ENCODE measurements at regions not wholly inside any gene's neighbourhood (a gene's known extent, or its start where the extent isn't known, plus 50 kb on each side); places are given as distances from the start of the nearest gene placed in this dataset.

GRCh38 chr4:62523256-62523655 is 1323.1 kb downstream of the ADGRL3 start:
- no peaks in the 10 kb centered on the region for H3K4me1 ChIP-seq (ENCODE audit: control insufficient read depth, low read length)
- no peaks in the 10 kb centered on the region; the same call in 1 of the 2 replicates for H3K9me3 ChIP-seq (ENCODE audit: control insufficient read depth, insufficient read depth, low read length)
- H3K9me2 ChIP-seq (replicated peaks; ENCODE audit: control insufficient read depth, low read length), result no peaks in the 10 kb centered on the region
- H3K36me3 ChIP-seq (ENCODE audit: control insufficient read depth, low read length), result no peaks in the 10 kb centered on the region
- H3K4me3 ChIP-seq (ENCODE audit: low read length), result no peak overlapping the region
- no peak overlapping the region for H3K27ac ChIP-seq (ENCODE audit: low read depth, low read length)
- no peak for TF ChIP-seq CTCF (IDR thresholded peaks at IDR 0.05; ENCODE audit: low read depth, low read length, poor library complexity, severe bottlenecking)
- TF ChIP-seq EZH2phosphoT487 (IDR thresholded peaks at IDR 0.05; ENCODE audit: borderline replicate concordance, low read length), result no peak
- no peak overlapping the region for H3K4me2 ChIP-seq (ENCODE audit: low read length)
- no peaks in the 10 kb centered on the region for H3F3A ChIP-seq (ENCODE audit: control insufficient read depth, insufficient read depth)
- no peaks in the 10 kb centered on the region for H3K79me2 ChIP-seq (ENCODE audit: control insufficient read depth, low read length)
- H3K27me3 ChIP-seq (ENCODE audit: control insufficient read depth, low read length), result no peaks in the 10 kb centered on the region
- H4K20me1 ChIP-seq (ENCODE audit: control insufficient read depth, insufficient read depth, low read depth, low read length), result no peaks in the 10 kb centered on the region

GRCh38 chr4:62522273-62522672 is 1322.1 kb downstream of the ADGRL3 start:
- Histone ChIP-seq H3K4me2 (ENCODE audit: low read length) (no peak overlapping the region), H3K27me3 (ENCODE audit: control insufficient read depth, low read length) (no peaks in the 10 kb centered on the region), H3K9me3 (ENCODE audit: control insufficient read depth, insufficient read depth, low read length) (no peaks in the 10 kb centered on the region; the same call in 1 of the 2 replicates), H3K36me3 (ENCODE audit: control insufficient read depth, low read length) (no peaks in the 10 kb centered on the region), H3K79me2 (ENCODE audit: control insufficient read depth, low read length) (no peaks in the 10 kb centered on the region), H4K20me1 (ENCODE audit: control insufficient read depth, insufficient read depth, low read depth, low read length) (no peaks in the 10 kb centered on the region), H3F3A (ENCODE audit: control insufficient read depth, insufficient read depth) (no peaks in the 10 kb centered on the region), H3K4me1 (ENCODE audit: control insufficient read depth, low read length) (no peaks in the 10 kb centered on the region), H3K4me3 (ENCODE audit: low read length) (no peak overlapping the region), H3K27ac (ENCODE audit: low read depth, low read length) (no peak overlapping the region), H3K9me2 (replicated peaks; ENCODE audit: control insufficient read depth, low read length) (no peaks in the 10 kb centered on the region)
- TF ChIP-seq CTCF (IDR thresholded peaks at IDR 0.05; ENCODE audit: low read depth, low read length, poor library complexity, severe bottlenecking) (no peak), EZH2phosphoT487 (IDR thresholded peaks at IDR 0.05; ENCODE audit: borderline replicate concordance, low read length) (no peak)

GRCh38 chr4:62517716-62518115 is 1317.6 kb downstream of the ADGRL3 start:
- no peak overlapping the region for H3K4me2 ChIP-seq (ENCODE audit: low read length)
- no peak overlapping the region for H3K4me3 ChIP-seq (ENCODE audit: low read length)
- H4K20me1 ChIP-seq (ENCODE audit: control insufficient read depth, insufficient read depth, low read depth, low read length), result no peaks in the 10 kb centered on the region
- H3K4me1 ChIP-seq (ENCODE audit: control insufficient read depth, low read length), result no peaks in the 10 kb centered on the region
- H3K36me3 ChIP-seq (ENCODE audit: control insufficient read depth, low read length), result no peaks in the 10 kb centered on the region
- no peaks in the 10 kb centered on the region for H3K9me3 ChIP-seq (ENCODE audit: control insufficient read depth, insufficient read depth, low read length)
- H3K79me2 ChIP-seq (ENCODE audit: control insufficient read depth, low read length), result no peaks in the 10 kb centered on the region
- H3F3A ChIP-seq (ENCODE audit: control insufficient read depth, insufficient read depth), result no peaks in the 10 kb centered on the region
- no peaks in the 10 kb centered on the region for H3K27me3 ChIP-seq (ENCODE audit: control insufficient read depth, low read length)
- H3K27ac ChIP-seq (ENCODE audit: low read depth, low read length), result no peak overlapping the region
- TF ChIP-seq EZH2phosphoT487 (IDR thresholded peaks at IDR 0.05; ENCODE audit: borderline replicate concordance, low read length) (no peak), CTCF (IDR thresholded peaks at IDR 0.05; ENCODE audit: low read depth, low read length, poor library complexity, severe bottlenecking) (no peak)
- H3K9me2 ChIP-seq (replicated peaks; ENCODE audit: control insufficient read depth, low read length), result no peaks in the 10 kb centered on the region

GRCh38 chr4:62513306-62513705 is 1313.2 kb downstream of the ADGRL3 start:
- Histone ChIP-seq H3K9me3 (ENCODE audit: control insufficient read depth, insufficient read depth, low read length) (no peaks in the 10 kb centered on the region), H3K79me2 (ENCODE audit: control insufficient read depth, low read length) (no peaks in the 10 kb centered on the region), H3K36me3 (ENCODE audit: control insufficient read depth, low read length) (no peaks in the 10 kb centered on the region), H3K4me1 (ENCODE audit: control insufficient read depth, low read length) (no peaks in the 10 kb centered on the region), H3F3A (ENCODE audit: control insufficient read depth, insufficient read depth) (no peaks in the 10 kb centered on the region), H4K20me1 (ENCODE audit: control insufficient read depth, insufficient read depth, low read depth, low read length) (no peaks in the 10 kb centered on the region), H3K9me2 (replicated peaks; ENCODE audit: control insufficient read depth, low read length) (no peaks in the 10 kb centered on the region), H3K27me3 (ENCODE audit: control insufficient read depth, low read length) (no peaks in the 10 kb centered on the region), H3K4me3 (ENCODE audit: low read length) (no peak overlapping the region), H3K27ac (ENCODE audit: low read depth, low read length) (no peak overlapping the region), H3K4me2 (ENCODE audit: low read length) (no peak overlapping the region)
- TF ChIP-seq CTCF (IDR thresholded peaks at IDR 0.05; ENCODE audit: low read depth, low read length, poor library complexity, severe bottlenecking), result no peak
- no peak for TF ChIP-seq EZH2phosphoT487 (IDR thresholded peaks at IDR 0.05; ENCODE audit: borderline replicate concordance, low read length)

Measured in DOHH2 (cell line).